WTC11 (cell line): ENCODE measurements at regions not wholly inside any gene's neighbourhood (a gene's known extent, or its start where the extent isn't known, plus 50 kb on each side); places are given as distances from the start of the nearest gene placed in this dataset.

Experiments
- ATAC-seq: fragments of 200-7000 bp; cut with Tn5 transposase; 2 replicates; pipeline ENCODE4 v1.10.0; 2021; ENCODE audit warnings: mild to moderate bottlenecking, moderate library complexity
- CTCF ChIA-PET: fragments of 300-600 bp; sonication (Branson Sonifier 250); formaldehyde crosslinking; loops from one replicate; lab custom pipeline; 2021; ENCODE audit warnings: antibody characterized with exemption; lab: Charles Lee
- POLR2A ChIA-PET: fragments of 350-600 bp; sonication (Branson Sonifier 250); formaldehyde crosslinking; loops from one replicate; lab custom pipeline; 2021; ENCODE audit warnings: antibody characterized with exemption; lab: Charles Lee
- DNase-seq: peaks from one replicate; pipeline ENCODE4 v3.0.0; 2021; ENCODE audit warnings: low spot score
- H3K27ac Mint-ChIP-seq: 2 replicates; pipeline ENCODE4 v1.8.0; 2021; ENCODE audit warnings: mixed read lengths
- H3K27me3 Mint-ChIP-seq: 2 replicates; pipeline ENCODE4 v1.8.0; 2021; ENCODE audit warnings: low read depth, mild to moderate bottlenecking, moderate library complexity, mixed read lengths
- H3K36me3 Mint-ChIP-seq: 2 replicates; pipeline ENCODE4 v1.8.0; 2021; ENCODE audit warnings: mixed read lengths
- H3K4me1 Mint-ChIP-seq: 2 replicates; pipeline ENCODE4 v1.8.0; 2022; ENCODE audit warnings: mixed read lengths
- H3K4me3 Mint-ChIP-seq: 2 replicates; pipeline ENCODE4 v1.8.0; 2021; ENCODE audit warnings: mild to moderate bottlenecking, moderate library complexity, mixed read lengths
- H3K9me3 Mint-ChIP-seq: 2 replicates; pipeline ENCODE4 v1.8.0; 2021; ENCODE audit warnings: mixed read lengths
- ATF3 ChIP-seq: sonication (generic); formaldehyde crosslinking; conservative IDR thresholded peaks from 2 replicates; pipeline ENCODE4 v1.8.1; 2022; ENCODE audit warnings: mild to moderate bottlenecking, missing genetic modification reagents
- ATF6 ChIP-seq: sonication (generic); formaldehyde crosslinking; IDR thresholded peaks from 2 replicates; pipeline ENCODE4 v1.8.1; 2023; ENCODE audit warnings: mild to moderate bottlenecking, missing genetic modification reagents
- E2F4 ChIP-seq: sonication (generic); formaldehyde crosslinking; IDR thresholded peaks from 2 replicates; pipeline ENCODE4 v1.8.1; 2022; ENCODE audit warnings: low read depth, mild to moderate bottlenecking, moderate library complexity, missing genetic modification reagents, borderline replicate concordance
- E2F5 ChIP-seq: sonication (generic); formaldehyde crosslinking; IDR thresholded peaks from 2 replicates; pipeline ENCODE4 v1.8.1; 2022; ENCODE audit warnings: mild to moderate bottlenecking, moderate library complexity, missing genetic modification reagents
- EMX1 ChIP-seq: fragments of 250-450 bp; sonication (Bioruptor Pico); IDR thresholded peaks from 2 replicates; pipeline ENCODE4 v1.8.0; 2021; ENCODE audit warnings: mild to moderate bottlenecking
- GRHL2 ChIP-seq: fragments of 250-450 bp; sonication (Bioruptor Pico); IDR thresholded peaks from 2 replicates; pipeline ENCODE4 v1.8.0; 2022; ENCODE audit warnings: mild to moderate bottlenecking, moderate library complexity; ENCODE audit not compliant: insufficient replicate concordance, severe bottlenecking
- HMGA2 ChIP-seq: fragments of 250-450 bp; sonication (Bioruptor Pico); IDR thresholded peaks from 2 replicates; pipeline ENCODE4 v1.4.0; 2021; ENCODE audit warnings: mild to moderate bottlenecking, moderate library complexity
- MLX ChIP-seq: sonication (generic); formaldehyde crosslinking; IDR thresholded peaks from 2 replicates; pipeline ENCODE4 v1.8.1; 2023; ENCODE audit warnings: mild to moderate bottlenecking, missing genetic modification reagents, moderate library complexity
- NFYB ChIP-seq: sonication (generic); formaldehyde crosslinking; conservative IDR thresholded peaks from 2 replicates; pipeline ENCODE4 v1.8.0; 2022; ENCODE audit warnings: low read depth, missing genetic modification reagents
- NR3C1 ChIP-seq: sonication (generic); formaldehyde crosslinking; conservative IDR thresholded peaks from 2 replicates; pipeline ENCODE4 v1.8.1; 2023; ENCODE audit warnings: low read depth, mild to moderate bottlenecking, missing genetic modification reagents
- PRDM15 ChIP-seq: sonication (generic); formaldehyde crosslinking; IDR thresholded peaks from 2 replicates; pipeline ENCODE4 v1.8.0; 2022; ENCODE audit warnings: missing genetic modification reagents
- RORB ChIP-seq: fragments of 250-450 bp; sonication (Bioruptor Pico); IDR thresholded peaks from 2 replicates; pipeline ENCODE4 v1.9.0; 2021; ENCODE audit warnings: mild to moderate bottlenecking
- SOX15 ChIP-seq: fragments of 250-450 bp; sonication (Bioruptor Pico); IDR thresholded peaks from 2 replicates; pipeline ENCODE4 v1.9.0; 2021; ENCODE audit warnings: mild to moderate bottlenecking
- SP1 ChIP-seq: sonication (generic); formaldehyde crosslinking; conservative IDR thresholded peaks from 2 replicates; pipeline ENCODE4 v1.8.1; 2022; ENCODE audit warnings: missing genetic modification reagents
- STAT6 ChIP-seq: sonication (generic); formaldehyde crosslinking; conservative IDR thresholded peaks from 2 replicates; pipeline ENCODE4 v1.8.1; 2023; ENCODE audit warnings: mild to moderate bottlenecking, low read depth, missing genetic modification reagents, moderate library complexity
- USF1 ChIP-seq: sonication (generic); formaldehyde crosslinking; IDR thresholded peaks from 2 replicates; pipeline ENCODE4 v1.8.0; 2022; ENCODE audit warnings: mild to moderate bottlenecking, missing genetic modification reagents
- USF2 ChIP-seq: sonication (generic); formaldehyde crosslinking; IDR thresholded peaks from 2 replicates; pipeline ENCODE4 v1.8.1; 2023; ENCODE audit warnings: mild to moderate bottlenecking, missing genetic modification reagents, moderate library complexity
- ZBTB21 ChIP-seq: sonication (generic); formaldehyde crosslinking; IDR thresholded peaks from 2 replicates; pipeline ENCODE4 v1.8.1; 2023; ENCODE audit warnings: mild to moderate bottlenecking, missing genetic modification reagents, borderline replicate concordance
- ZMAT4 ChIP-seq: fragments of 250-450 bp; sonication (Bioruptor Pico); IDR thresholded peaks from 2 replicates; pipeline ENCODE4 v1.9.0; 2021; ENCODE audit warnings: mild to moderate bottlenecking
- ZNF219 ChIP-seq: sonication (generic); formaldehyde crosslinking; IDR thresholded peaks from 2 replicates; pipeline ENCODE4 v1.8.0; 2023; ENCODE audit warnings: missing genetic modification reagents, mild to moderate bottlenecking, borderline replicate concordance
- ZNF317 ChIP-seq: sonication (generic); formaldehyde crosslinking; IDR thresholded peaks from 2 replicates; pipeline ENCODE4 v1.8.1; 2023; ENCODE audit warnings: low read depth, mild to moderate bottlenecking, moderate library complexity, missing genetic modification reagents, borderline replicate concordance
- ZSCAN18 ChIP-seq: fragments of 250-450 bp; sonication (Bioruptor Pico); IDR thresholded peaks from 2 replicates; pipeline ENCODE4 v2.1.2; 2022; ENCODE audit warnings: mild to moderate bottlenecking, moderate library complexity

GRCh38 chr14:53450871-53451270 is 297.7 kb upstream of the DDHD1 start (continued):
- TF ChIP-seq ZSCAN18, result no peak
- TF ChIP-seq USF2, result no peak
- TF ChIP-seq SP1 (CRISPR knock-in tag), result no peak
- no peak for TF ChIP-seq GRHL2 (CRISPR knock-in tag)
- no peak for TF ChIP-seq NFYB

- ATAC-seq (no peak), DNase-seq (no peak)
- POLR2A ChIA-PET, result no interaction called here
- Mint-ChIP-seq H3K9me3 (no peaks in the 10 kb centered on the region; the same call in 1 of the 2 replicates), H3K4me1 (peaks cover 12% of the 10 kb centered on the region), H3K36me3 (no peaks in the 10 kb centered on the region), H3K27ac (no peak overlapping the region), H3K4me3 (no peak overlapping the region), H3K27me3 (no peaks in the 10 kb centered on the region)
- CTCF ChIA-PET, result no interaction called here
- TF ChIP-seq E2F5 (CRISPR knock-in tag), result no peak
- TF ChIP-seq STAT6 (CRISPR knock-in tag), result no peak
- no peak for TF ChIP-seq ATF3
- TF ChIP-seq ZMAT4, result no peak
- TF ChIP-seq ZBTB21 (CRISPR knock-in tag), result no peak
- no peak for TF ChIP-seq ATF6 (CRISPR knock-in tag)
- TF ChIP-seq E2F4 (CRISPR knock-in tag), result no peak
- no peak for TF ChIP-seq USF1 (CRISPR knock-in tag)
- no peak for TF ChIP-seq ZNF219 (CRISPR knock-in tag)
- no peak for TF ChIP-seq HMGA2 (CRISPR knock-in tag)
- TF ChIP-seq ZNF317 (CRISPR knock-in tag), result no peak
- no peak for TF ChIP-seq PRDM15 (CRISPR knock-in tag)
- no peak for TF ChIP-seq SOX15 (CRISPR knock-in tag)
- no peak for TF ChIP-seq EMX1
- TF ChIP-seq MLX (CRISPR knock-in tag), result no peak
- TF ChIP-seq NR3C1 (CRISPR knock-in tag), result no peak
- TF ChIP-seq RORB, result no peak
Measured at GRCh38 chr14:53448682-53449081, 295.6 kb upstream of the DDHD1 start.
